Body of pancreas (tissue), 4 donors: ENCODE measurements at regions not wholly inside any gene's neighbourhood (a gene's known extent, or its start where the extent isn't known, plus 50 kb on each side); places are given as distances from the start of the nearest gene placed in this dataset.
A peak's percentile ranks its signal among the peaks of the same experiment; 100 is the strongest.

ENCODE experiments used
- ATAC-seq: fragments of 150-250 bp; one replicate; pipeline ENCODE4 v1.9.1; 2016
- DNase-seq, 4 donors: peaks; one replicate each; pipeline ENCODE4 v3.0.0-alpha.2; 2019
- H3K27ac ChIP-seq, 4 donors: fragments of 200-600 bp; sonication (generic); 1 replicate in 3 of 4; 2 replicates in 1 of 4; pipeline versions ENCODE4 v1.5.1 to v1.6.1; 2016 to 2019; ENCODE audit warnings: mild to moderate bottlenecking in 1 of 4, mixed read lengths in 1 of 4, moderate library complexity in 1 of 4
- H3K27me3 ChIP-seq, 2 donors: fragments of 200-600 bp; sonication (generic); one replicate each; pipeline ENCODE4 v1.6.0; 2016; ENCODE audit warnings: mild to moderate bottlenecking in 1 of 2
- H3K36me3 ChIP-seq, 2 donors: fragments of 200-600 bp; sonication (generic); replicated peaks in 1 of 2; 2 replicates each; pipeline ENCODE4 v1.5.1; 2016; ENCODE audit warnings: low read depth in 2 of 2; ENCODE audit not compliant: insufficient read depth in 1 of 2
- H3K4me1 ChIP-seq: fragments of 200-600 bp; sonication (generic); one replicate; pipeline ENCODE4 v1.6.0; 2016
- H3K4me3 ChIP-seq, 2 donors: fragments of 200-600 bp; sonication (generic); 1 replicate in 1 of 2; 2 replicates in 1 of 2; pipeline ENCODE4 v1.5.1; 2016 to 2019
- H3K9me3 ChIP-seq, 3 donors: fragments of 200-600 bp; sonication (generic); 1 replicate in 2 of 3; 2 replicates in 1 of 3; pipeline ENCODE4 v1.5.1; 2016
- CTCF ChIP-seq, 7 experiments: fragments of 450-650 bp in 4 of 7; fragments of 200-600 bp in 3 of 7; sonication (generic) in 3 of 7; IDR thresholded peaks; one replicate each; pipeline ENCODE4 v1.5.1; 2016 to 2019; ENCODE audit warnings: antibody characterized with exemption in 7 of 7
- POLR2A ChIP-seq, 3 donors: fragments of 450-650 bp; IDR thresholded peaks; one replicate each; pipeline ENCODE4 v1.6.1; 2016; ENCODE audit warnings: antibody characterized with exemption in 3 of 3, mild to moderate bottlenecking in 2 of 3
- WGBS, 2 donors: methylation state at CpG; one replicate each; pipeline ENCODE4 v1.1.5; 2017; 5-methylcytosine and 5-hydroxymethylcytosine counted together
- intact Hi-C: fragments of 100-400 bp; cut with DNase I; formaldehyde crosslinking; loops from one replicate; pipeline ENCODE4 v1.15.1; 2023

GRCh38 chr22:49022816-49023160 is 804.9 kb downstream of the BRD1 start:
- WGBS, 2 donors, result 27 to 62% methylated on average over 4 of the region's 4 CpGs
- intact Hi-C loops, result no loop called here
- no peaks in the 10 kb centered on the region for H3K9me3 ChIP-seq
- H3K4me3 ChIP-seq, result no peak overlapping the region
- no peak for TF ChIP-seq POLR2A (IDR thresholded peaks at IDR 0.05)
- no peak for TF ChIP-seq CTCF (IDR thresholded peaks at IDR 0.05)
- no peak overlapping the region for H3K27ac ChIP-seq
- no peaks in the 10 kb centered on the region for H3K4me1 ChIP-seq
- H3K36me3 ChIP-seq, result no peaks in the 10 kb centered on the region
- DNase-seq, result peak in 1 of 4 donors; percentile 4
- H3K27me3 ChIP-seq, result no peaks in the 10 kb centered on the region
- ATAC-seq, result no peak

- Histone ChIP-seq H3K27ac (no peak overlapping the region), H3K27me3 (no peaks in the 10 kb centered on the region), H3K4me3 (no peak overlapping the region), H3K4me1 (no peaks in the 10 kb centered on the region), H3K9me3 (no peaks in the 10 kb centered on the region), H3K36me3 (no peaks in the 10 kb centered on the region)
- 61 to 62% methylated on average over 12 to 22 of the region's 23 CpGs for WGBS, 2 donors
- intact Hi-C loops, result no loop called here
- DNase-seq, result peak in 1 of 4 donors; percentile 3
- TF ChIP-seq CTCF (IDR thresholded peaks at IDR 0.05) (no peak), POLR2A (IDR thresholded peaks at IDR 0.05) (no peak)
- ATAC-seq, result no peak
These were observed 805.5 kb downstream of the BRD1 start for GRCh38 chr22:49021926-49022815.

- 57 to 59% methylated on average over 4 to 21 of the region's 27 CpGs for WGBS, 2 donors
- no peaks in the 10 kb centered on the region for H3K4me1 ChIP-seq
- no peak overlapping the region for H3K4me3 ChIP-seq
- H3K27ac ChIP-seq, result no peak overlapping the region
- ATAC-seq (no peak), DNase-seq (no peak)
- no peaks in the 10 kb centered on the region for H3K27me3 ChIP-seq
- no peaks in the 10 kb centered on the region for H3K9me3 ChIP-seq
- TF ChIP-seq POLR2A (IDR thresholded peaks at IDR 0.05), result no peak
- no peak for TF ChIP-seq CTCF (IDR thresholded peaks at IDR 0.05)
- no peaks in the 10 kb centered on the region for H3K36me3 ChIP-seq
- intact Hi-C loops, result no loop called here
These were observed 806.3 kb downstream of the BRD1 start for GRCh38 chr22:49021131-49021925.

- Histone ChIP-seq H3K9me3 (no peaks in the 10 kb centered on the region), H3K36me3 (no peaks in the 10 kb centered on the region), H3K4me1 (no peaks in the 10 kb centered on the region), H3K27me3 (no peaks in the 10 kb centered on the region), H3K4me3 (no peak overlapping the region), H3K27ac (no peak overlapping the region)
- DNase-seq, result no peak
- WGBS, 2 donors, result 53 to 67% methylated on average over 14 to 15 of the region's 15 CpGs
- TF ChIP-seq CTCF (IDR thresholded peaks at IDR 0.05) (no peak), POLR2A (IDR thresholded peaks at IDR 0.05) (no peak)
- ATAC-seq, result no peak
- intact Hi-C loops, result no loop called here
These were observed 807.6 kb downstream of the BRD1 start for GRCh38 chr22:49019737-49020713.
